GM12878 (cell line): ENCODE measurements at regions not wholly inside any gene's neighbourhood (a gene's known extent, or its start where the extent isn't known, plus 50 kb on each side); places are given as distances from the start of the nearest gene placed in this dataset.

ENCODE experiments used
- ATAC-seq: fragments of 200-7000 bp; cut with Tn5 transposase; 3 replicates; pipeline ENCODE4 v1.9.1; 2020; ENCODE audit warnings: mild to moderate bottlenecking, moderate library complexity
- BruUV-seq: library from RNA; stranded (reverse); fragments of 400-500 nt; replicated peaks from 2 replicates; lab custom pipeline; 2021; lab: Mats Ljungman, UMichigan
- CTCF ChIA-PET: fragments of 300-600 bp; sonication (Branson Sonifier 250); formaldehyde crosslinking; extraction: SDS; loops from one replicate; lab custom pipeline; 2021; ENCODE audit warnings: inconsistent platforms; lab: Yijun Ruan, JAX
- POLR2A ChIA-PET: fragments of 350-600 bp; formaldehyde crosslinking; extraction: SDS; loops from one replicate; lab custom pipeline; 2021; ENCODE audit warnings: inconsistent platforms; lab: Charles Lee
- RAD21 ChIA-PET: fragments of 300-600 bp; sonication (Branson Sonifier 250); formaldehyde crosslinking; loops from one replicate; lab custom pipeline; 2023; ENCODE audit warnings: antibody characterized with exemption; ENCODE audit not compliant: unreplicated experiment; lab: Charles Lee
- SMC1A ChIA-PET: fragments of 300-600 bp; sonication (Branson Sonifier 250); formaldehyde crosslinking; loops from one replicate; lab custom pipeline; 2023; ENCODE audit not compliant: unreplicated experiment, uncharacterized antibody; lab: Charles Lee
- DNase-seq: peaks from one replicate; pipeline ENCODE4 v3.0.0-alpha.2; 2011; ENCODE audit warnings: low read depth, low spot score
- FAIRE-seq: peaks from 3 replicates; lab custom pipeline; 2011; peaks lifted over from hg19 to GRCh38; lab: Jason Lieb, UNC
- H2AFZ ChIP-seq: 2 replicates; pipeline ENCODE4 v1.6.0; 2011; ENCODE audit warnings: low read depth, low read length, control low read depth; ENCODE audit not compliant: control insufficient read depth
- H3K27ac ChIP-seq: 2 replicates; pipeline ENCODE4 v1.5.1; 2011; ENCODE audit warnings: control low read depth; ENCODE audit not compliant: control insufficient read depth, insufficient read depth
- H3K27me3 ChIP-seq, 2 experiments: replicated peaks in 1 of 2; 2 replicates each; pipeline versions ENCODE4 v1.6.0 to v1.6.1; 2011; ENCODE audit warnings: low read length in 1 of 2; ENCODE audit not compliant: control insufficient read depth in 2 of 2, insufficient read depth in 2 of 2
- H3K36me3 ChIP-seq, 2 experiments: 2 replicates each; pipeline ENCODE4 v1.5.1; 2011; ENCODE audit warnings: low read length in 1 of 2; ENCODE audit not compliant: control insufficient read depth in 2 of 2, insufficient read depth in 2 of 2
- H3K4me1 ChIP-seq: 2 replicates; pipeline ENCODE4 v1.6.1; 2011; ENCODE audit warnings: mild to moderate bottlenecking, low read length, moderate library complexity, mixed read lengths; ENCODE audit not compliant: control insufficient read depth, insufficient read depth
- H3K4me2 ChIP-seq: 2 replicates; pipeline ENCODE4 v1.6.0; 2011; ENCODE audit warnings: control low read depth; ENCODE audit not compliant: control insufficient read depth, insufficient read depth
- H3K4me3 ChIP-seq: fragments of 200-600 bp; sonication (generic); 2 replicates; pipeline ENCODE4 v1.5.1; 2016
- H3K79me2 ChIP-seq: 2 replicates; pipeline ENCODE4 v1.6.0; 2011; ENCODE audit warnings: low read length; ENCODE audit not compliant: control insufficient read depth, insufficient read depth
- H3K9ac ChIP-seq: 2 replicates; pipeline ENCODE4 v1.8.0; 2011; ENCODE audit warnings: low read length, control low read depth, mixed read lengths; ENCODE audit not compliant: control insufficient read depth, insufficient read depth
- H3K9me3 ChIP-seq: replicated peaks from 3 replicates; pipeline ENCODE4 v1.5.1; 2011; ENCODE audit warnings: mild to moderate bottlenecking, low read length; ENCODE audit not compliant: control insufficient read depth, insufficient read depth
- H4K20me1 ChIP-seq: 2 replicates; pipeline ENCODE4 v1.6.0; 2011; ENCODE audit not compliant: control insufficient read depth, insufficient read depth
- BMI1 ChIP-seq: fragments of 450-650 bp; IDR thresholded peaks from 2 replicates; pipeline ENCODE4 v1.6.1; 2016; ENCODE audit warnings: mild to moderate bottlenecking, moderate library complexity, borderline replicate concordance
- CREB1 ChIP-seq: IDR thresholded peaks from 2 replicates; pipeline ENCODE4 v1.6.1; 2012; ENCODE audit warnings: low read depth, mild to moderate bottlenecking, inconsistent platforms
- EGR1 ChIP-seq, 2 experiments: IDR thresholded peaks; 1 replicate in 1 of 2; 2 replicates in 1 of 2; pipeline ENCODE4 v1.6.1; 2011 to 2012; ENCODE audit warnings: low read depth in 2 of 2, low read length in 2 of 2, borderline replicate concordance in 1 of 2, mild to moderate bottlenecking in 1 of 2, moderate library complexity in 1 of 2
- IKZF2 ChIP-seq, 2 experiments: fragments of 450-650 bp; IDR thresholded peaks; 2 replicates each; pipeline ENCODE4 v1.6.1; 2017; ENCODE audit warnings: mild to moderate bottlenecking in 2 of 2, moderate library complexity in 2 of 2
- LARP7 ChIP-seq: fragments of 450-650 bp; IDR thresholded peaks from 2 replicates; pipeline ENCODE4 v1.6.1; 2017; ENCODE audit warnings: mild to moderate bottlenecking
- NFYA ChIP-seq: IDR thresholded peaks from 2 replicates; pipeline ENCODE4 v1.6.1; 2011; ENCODE audit warnings: low read depth, mild to moderate bottlenecking, low read length, improper control_type of control experiment, borderline replicate concordance
- PML ChIP-seq: IDR thresholded peaks from 2 replicates; pipeline ENCODE4 v1.6.1; 2012; ENCODE audit warnings: low read length, inconsistent platforms
- SP1 ChIP-seq: IDR thresholded peaks from one replicate; pipeline ENCODE4 v1.6.1; 2011; ENCODE audit warnings: low read depth, low read length
- SREBF1 ChIP-seq: IDR thresholded peaks from 2 replicates; pipeline ENCODE4 v1.6.1; 2012; ENCODE audit warnings: mild to moderate bottlenecking, low read length
- STAT3 ChIP-seq: IDR thresholded peaks from 2 replicates; pipeline ENCODE4 v1.6.1; 2011; ENCODE audit warnings: low read depth, low read length, improper control_type of control experiment
- TCF7 ChIP-seq: IDR thresholded peaks from 2 replicates; pipeline ENCODE4 v1.6.1; 2014; ENCODE audit warnings: antibody characterized with exemption, borderline replicate concordance
- ZBED1 ChIP-seq: IDR thresholded peaks from 2 replicates; pipeline ENCODE4 v1.6.1; 2016; ENCODE audit warnings: borderline replicate concordance
- ZZZ3 ChIP-seq: IDR thresholded peaks from 2 replicates; pipeline ENCODE4 v1.6.1; 2011; ENCODE audit warnings: low read depth; ENCODE audit not compliant: control insufficient read depth, insufficient read length
- WGBS: methylation state at CpG from one replicate; pipeline ENCODE4 v1.1.6; 2016; ENCODE audit warnings: low lambda C conversion rate; ENCODE audit not compliant: insufficient replicate concordance, insufficient coverage; ENCODE audit errors: missing lambda C conversion rate; 5-methylcytosine and 5-hydroxymethylcytosine counted together
- in situ Hi-C: fragments of 300-500 bp; cut with MboI; formaldehyde crosslinking; loops from 9 replicates; pipeline ENCODE4 v1.14.3; 2018; ENCODE audit warnings: mixed read lengths
- intact Hi-C: fragments of 100-400 bp; cut with micrococcal nuclease; formaldehyde crosslinking; loops from one replicate; pipeline ENCODE4 v1.14.2; 2022; ENCODE audit not compliant: unreplicated experiment
- TF ChIP-seq, protein P1 (sequence below): fragments of 450-650 bp; IDR thresholded peaks from 2 replicates; pipeline ENCODE4 v1.6.1; 2016; ENCODE audit warnings: mild to moderate bottlenecking, moderate library complexity, borderline replicate concordance
- TF ChIP-seq, protein P2 (sequence below): fragments of 450-650 bp; IDR thresholded peaks from 2 replicates; pipeline ENCODE4 v1.6.1; 2014; ENCODE audit warnings: mild to moderate bottlenecking
- TF ChIP-seq, protein P3 (sequence below): fragments of 450-650 bp; IDR thresholded peaks from 2 replicates; pipeline ENCODE4 v1.6.1; 2017; ENCODE audit warnings: mild to moderate bottlenecking, moderate library complexity

DNA sequence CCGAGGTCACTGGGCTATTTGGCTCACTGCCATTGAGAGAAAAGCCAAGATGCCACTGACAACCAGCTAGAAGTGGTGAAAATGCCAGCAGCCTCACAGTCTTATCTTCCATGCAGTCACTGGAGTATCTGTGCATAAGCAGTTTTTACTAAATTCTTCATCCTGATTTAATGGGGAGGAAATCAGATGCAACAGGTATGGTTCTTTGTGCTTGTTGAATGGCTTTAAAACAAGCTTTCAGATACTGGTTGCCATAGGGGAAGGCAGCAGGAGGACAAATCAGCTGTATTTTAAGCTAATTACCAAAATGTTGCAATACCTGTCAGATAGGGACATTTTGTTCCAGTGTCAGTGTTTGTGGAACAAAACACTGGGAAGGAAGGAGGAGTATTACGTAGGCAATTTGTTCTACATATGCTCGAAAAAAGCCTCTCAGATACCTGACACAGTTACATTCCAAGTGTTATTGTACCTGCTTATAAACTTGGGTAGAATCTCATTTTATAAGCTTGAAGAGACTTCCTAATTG is 54.1 kb upstream of the ARHGAP5 start (continued):
- TF ChIP-seq EGR1 (IDR thresholded peaks at IDR 0.05; ENCODE audit: borderline replicate concordance in 1 of 2, low read depth in 2 of 2, low read length in 2 of 2), result no peak

DNA sequence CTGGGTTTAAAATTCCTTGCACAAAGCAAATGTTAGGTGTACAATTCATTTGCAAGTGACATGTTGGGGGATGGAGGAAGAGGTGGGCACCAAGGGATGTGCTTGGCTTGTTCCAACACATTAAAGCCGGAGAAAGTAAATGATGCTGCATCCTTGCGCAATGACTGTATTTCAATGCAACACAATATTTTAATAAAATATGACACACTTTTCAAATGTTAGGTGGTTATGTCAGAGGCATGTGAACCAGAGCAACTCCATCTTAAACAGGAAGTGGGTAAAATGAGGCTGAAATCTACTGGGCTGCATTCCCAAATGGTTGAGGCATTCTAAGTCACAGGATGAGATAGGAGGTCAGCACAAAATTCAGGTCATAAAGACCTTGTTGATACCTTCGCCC is 53.6 kb upstream of the ARHGAP5 start:
- RAD21 ChIA-PET, result no interaction called here
- intact Hi-C loops, result no loop called here
- no peak for TF ChIP-seq ZBED1
- no peak for TF ChIP-seq CREB1
- TF ChIP-seq, protein P1, sequence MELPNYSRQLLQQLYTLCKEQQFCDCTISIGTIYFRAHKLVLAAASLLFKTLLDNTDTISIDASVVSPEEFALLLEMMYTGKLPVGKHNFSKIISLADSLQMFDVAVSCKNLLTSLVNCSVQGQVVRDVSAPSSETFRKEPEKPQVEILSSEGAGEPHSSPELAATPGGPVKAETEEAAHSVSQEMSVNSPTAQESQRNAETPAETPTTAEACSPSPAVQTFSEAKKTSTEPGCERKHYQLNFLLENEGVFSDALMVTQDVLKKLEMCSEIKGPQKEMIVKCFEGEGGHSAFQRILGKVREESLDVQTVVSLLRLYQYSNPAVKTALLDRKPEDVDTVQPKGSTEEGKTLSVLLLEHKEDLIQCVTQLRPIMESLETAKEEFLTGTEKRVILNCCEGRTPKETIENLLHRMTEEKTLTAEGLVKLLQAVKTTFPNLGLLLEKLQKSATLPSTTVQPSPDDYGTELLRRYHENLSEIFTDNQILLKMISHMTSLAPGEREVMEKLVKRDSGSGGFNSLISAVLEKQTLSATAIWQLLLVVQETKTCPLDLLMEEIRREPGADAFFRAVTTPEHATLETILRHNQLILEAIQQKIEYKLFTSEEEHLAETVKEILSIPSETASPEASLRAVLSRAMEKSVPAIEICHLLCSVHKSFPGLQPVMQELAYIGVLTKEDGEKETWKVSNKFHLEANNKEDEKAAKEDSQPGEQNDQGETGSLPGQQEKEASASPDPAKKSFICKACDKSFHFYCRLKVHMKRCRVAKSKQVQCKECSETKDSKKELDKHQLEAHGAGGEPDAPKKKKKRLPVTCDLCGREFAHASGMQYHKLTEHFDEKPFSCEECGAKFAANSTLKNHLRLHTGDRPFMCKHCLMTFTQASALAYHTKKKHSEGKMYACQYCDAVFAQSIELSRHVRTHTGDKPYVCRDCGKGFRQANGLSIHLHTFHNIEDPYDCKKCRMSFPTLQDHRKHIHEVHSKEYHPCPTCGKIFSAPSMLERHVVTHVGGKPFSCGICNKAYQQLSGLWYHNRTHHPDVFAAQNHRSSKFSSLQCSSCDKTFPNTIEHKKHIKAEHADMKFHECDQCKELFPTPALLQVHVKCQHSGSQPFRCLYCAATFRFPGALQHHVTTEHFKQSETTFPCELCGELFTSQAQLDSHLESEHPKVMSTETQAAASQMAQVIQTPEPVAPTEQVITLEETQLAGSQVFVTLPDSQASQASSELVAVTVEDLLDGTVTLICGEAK, result no peak
- no peak for TF ChIP-seq NFYA
- TF ChIP-seq BMI1, result no peak
- TF ChIP-seq STAT3, result no peak
- TF ChIP-seq PML, result no peak
- TF ChIP-seq IKZF2 (IDR thresholded peaks at IDR 0.05), result no peak
- TF ChIP-seq, protein P2, sequence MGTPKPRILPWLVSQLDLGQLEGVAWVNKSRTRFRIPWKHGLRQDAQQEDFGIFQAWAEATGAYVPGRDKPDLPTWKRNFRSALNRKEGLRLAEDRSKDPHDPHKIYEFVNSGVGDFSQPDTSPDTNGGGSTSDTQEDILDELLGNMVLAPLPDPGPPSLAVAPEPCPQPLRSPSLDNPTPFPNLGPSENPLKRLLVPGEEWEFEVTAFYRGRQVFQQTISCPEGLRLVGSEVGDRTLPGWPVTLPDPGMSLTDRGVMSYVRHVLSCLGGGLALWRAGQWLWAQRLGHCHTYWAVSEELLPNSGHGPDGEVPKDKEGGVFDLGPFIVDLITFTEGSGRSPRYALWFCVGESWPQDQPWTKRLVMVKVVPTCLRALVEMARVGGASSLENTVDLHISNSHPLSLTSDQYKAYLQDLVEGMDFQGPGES, result no peak
- no peak for TF ChIP-seq SP1
- TF ChIP-seq TCF7, result no peak
- no peak for TF ChIP-seq SREBF1
- TF ChIP-seq, protein P3, sequence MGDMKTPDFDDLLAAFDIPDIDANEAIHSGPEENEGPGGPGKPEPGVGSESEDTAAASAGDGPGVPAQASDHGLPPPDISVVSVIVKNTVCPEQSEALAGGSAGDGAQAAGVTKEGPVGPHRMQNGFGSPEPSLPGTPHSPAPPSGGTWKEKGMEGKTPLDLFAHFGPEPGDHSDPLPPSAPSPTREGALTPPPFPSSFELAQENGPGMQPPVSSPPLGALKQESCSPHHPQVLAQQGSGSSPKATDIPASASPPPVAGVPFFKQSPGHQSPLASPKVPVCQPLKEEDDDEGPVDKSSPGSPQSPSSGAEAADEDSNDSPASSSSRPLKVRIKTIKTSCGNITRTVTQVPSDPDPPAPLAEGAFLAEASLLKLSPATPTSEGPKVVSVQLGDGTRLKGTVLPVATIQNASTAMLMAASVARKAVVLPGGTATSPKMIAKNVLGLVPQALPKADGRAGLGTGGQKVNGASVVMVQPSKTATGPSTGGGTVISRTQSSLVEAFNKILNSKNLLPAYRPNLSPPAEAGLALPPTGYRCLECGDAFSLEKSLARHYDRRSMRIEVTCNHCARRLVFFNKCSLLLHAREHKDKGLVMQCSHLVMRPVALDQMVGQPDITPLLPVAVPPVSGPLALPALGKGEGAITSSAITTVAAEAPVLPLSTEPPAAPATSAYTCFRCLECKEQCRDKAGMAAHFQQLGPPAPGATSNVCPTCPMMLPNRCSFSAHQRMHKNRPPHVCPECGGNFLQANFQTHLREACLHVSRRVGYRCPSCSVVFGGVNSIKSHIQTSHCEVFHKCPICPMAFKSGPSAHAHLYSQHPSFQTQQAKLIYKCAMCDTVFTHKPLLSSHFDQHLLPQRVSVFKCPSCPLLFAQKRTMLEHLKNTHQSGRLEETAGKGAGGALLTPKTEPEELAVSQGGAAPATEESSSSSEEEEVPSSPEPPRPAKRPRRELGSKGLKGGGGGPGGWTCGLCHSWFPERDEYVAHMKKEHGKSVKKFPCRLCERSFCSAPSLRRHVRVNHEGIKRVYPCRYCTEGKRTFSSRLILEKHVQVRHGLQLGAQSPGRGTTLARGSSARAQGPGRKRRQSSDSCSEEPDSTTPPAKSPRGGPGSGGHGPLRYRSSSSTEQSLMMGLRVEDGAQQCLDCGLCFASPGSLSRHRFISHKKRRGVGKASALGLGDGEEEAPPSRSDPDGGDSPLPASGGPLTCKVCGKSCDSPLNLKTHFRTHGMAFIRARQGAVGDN, result no peak
- TF ChIP-seq ZZZ3, result no peak
- TF ChIP-seq LARP7, result no peak

More for the DNA sequence above, 53.6 kb upstream of the ARHGAP5 start:
- Histone ChIP-seq H3K9ac (no peak overlapping the region), H3K27me3 (no peaks in the 10 kb centered on the region), H3K9me3 (no peaks in the 10 kb centered on the region; the same call in 2 of the 3 replicates), H2AFZ (no peak overlapping the region), H3K4me1 (no peaks in the 10 kb centered on the region), H3K36me3 (no peaks in the 10 kb centered on the region), H3K4me2 (no peak overlapping the region), H3K79me2 (no peaks in the 10 kb centered on the region), H3K27ac (no peak overlapping the region), H3K4me3 (no peak overlapping the region), H4K20me1 (no peaks in the 10 kb centered on the region)
- POLR2A ChIA-PET, result no interaction called here
- ATAC-seq, result no peak
- WGBS, result 63% methylated on average over 3 of the region's 3 CpGs
- BruUV-seq, result no TSS peak
- SMC1A ChIA-PET, result interaction anchor here (1.5 kb wide), 1 partner anchor 81 kb away, joined by 3 read pairs; no protein-coding TSS in a partner anchor
- CTCF ChIA-PET, result interaction anchor here (1.5 kb wide), 1 partner anchor 10 kb away, joined by 5 read pairs; no protein-coding TSS in a partner anchor
- FAIRE-seq, result no peak
- no peak for DNase-seq
- in situ Hi-C loops, result no loop called here
